NCI-H1092 (cell line): ENCODE measurements at regions not wholly inside any gene's neighbourhood (a gene's known extent, or its start where the extent isn't known, plus 50 kb on each side); places are given as distances from the start of the nearest gene placed in this dataset.
"Not testable (repeated sequence)": the region's sequence is repeated elsewhere in the genome, so short reads cannot be mapped to it uniquely, and the experiment has no call there.

Experiments used
- DNase-seq: peaks from one replicate; lab custom pipeline; 2025; lab: John Stamatoyannopoulos, UW

DNA sequence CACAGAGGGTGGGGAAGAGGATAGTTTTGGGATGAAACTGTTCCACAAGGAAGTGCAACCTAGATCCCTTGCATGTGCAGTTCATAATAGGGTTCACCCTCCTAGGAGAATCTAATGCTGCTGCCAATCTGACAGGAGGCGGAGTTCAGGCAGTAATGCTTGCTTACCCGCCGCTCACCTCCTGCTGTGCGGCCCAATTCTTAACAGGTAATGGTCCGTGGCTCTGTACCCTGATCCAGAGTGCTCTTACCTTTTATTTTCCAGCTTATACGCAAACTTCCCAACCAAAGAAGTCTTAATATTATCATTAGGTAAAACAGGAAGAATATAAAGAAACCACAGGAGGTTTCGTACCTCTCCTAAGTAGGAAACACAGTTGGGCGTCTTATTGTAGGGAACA, 82.7 kb upstream of the CD302 start:
- DNase-seq, result no peak

GRCh38 chr2:159879051-159879604, 81.1 kb upstream of the CD302 start:
- no peak for DNase-seq

DNA sequence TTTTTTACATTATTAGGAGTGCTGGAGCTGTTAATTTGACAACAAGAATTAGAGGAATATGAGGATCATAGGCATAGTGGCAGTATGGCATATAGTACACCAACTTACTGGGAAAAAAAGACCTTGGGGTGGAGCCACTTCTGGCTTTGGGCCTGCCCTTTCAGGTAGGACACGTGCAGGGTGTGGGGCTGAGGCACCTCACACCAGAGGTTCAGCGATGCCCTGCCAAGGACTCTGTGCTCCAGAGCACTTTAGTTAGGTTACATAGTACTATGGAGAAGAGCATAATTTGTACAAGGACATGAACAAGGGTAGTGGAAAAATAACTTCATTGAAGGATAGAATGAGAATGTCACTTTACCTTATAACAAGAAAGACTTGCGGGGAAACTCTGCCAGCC, 77.1 kb upstream of the CD302 start:
- DNase-seq, result no peak

DNA sequence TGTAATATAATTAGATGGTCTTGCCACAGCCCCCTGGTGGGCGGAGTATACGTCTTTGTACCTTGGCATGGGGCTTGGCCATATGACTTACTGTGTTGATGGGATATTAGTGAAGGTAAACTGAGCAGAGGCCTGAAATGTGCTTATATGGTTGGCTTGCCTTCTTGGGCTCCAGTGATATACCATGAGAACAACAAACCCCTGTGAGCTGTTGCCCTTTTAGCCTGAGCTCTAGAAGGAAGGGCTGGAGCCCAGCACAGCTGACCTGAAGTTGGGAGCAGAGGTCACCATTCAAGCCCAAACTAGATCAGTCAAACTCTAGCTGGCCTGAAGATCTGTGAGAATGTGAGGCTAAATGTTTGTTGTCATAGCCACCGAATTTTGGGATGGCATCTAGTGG, 75.2 kb upstream of the CD302 start:
- no peak for DNase-seq

DNA sequence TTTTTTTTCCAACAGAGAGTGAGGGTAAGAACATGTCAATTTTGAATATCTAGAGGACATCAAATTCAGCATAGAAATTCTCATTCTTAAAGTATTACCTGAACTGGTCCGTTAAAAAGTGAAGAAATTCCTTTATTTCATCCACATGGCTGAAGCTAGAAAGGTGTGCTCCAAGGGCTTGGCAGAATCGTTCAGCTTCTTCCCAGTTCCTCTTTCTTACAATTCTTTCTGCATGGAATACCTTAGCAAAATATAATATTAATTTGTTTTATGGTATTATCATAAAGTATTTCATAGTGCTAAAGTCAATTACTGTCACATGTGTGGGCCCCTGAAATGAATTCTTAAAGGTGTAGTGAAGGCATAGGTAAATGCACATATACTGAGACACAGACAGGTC, 74.3 kb upstream of the CD302 start:
- DNase-seq, result no peak

DNA sequence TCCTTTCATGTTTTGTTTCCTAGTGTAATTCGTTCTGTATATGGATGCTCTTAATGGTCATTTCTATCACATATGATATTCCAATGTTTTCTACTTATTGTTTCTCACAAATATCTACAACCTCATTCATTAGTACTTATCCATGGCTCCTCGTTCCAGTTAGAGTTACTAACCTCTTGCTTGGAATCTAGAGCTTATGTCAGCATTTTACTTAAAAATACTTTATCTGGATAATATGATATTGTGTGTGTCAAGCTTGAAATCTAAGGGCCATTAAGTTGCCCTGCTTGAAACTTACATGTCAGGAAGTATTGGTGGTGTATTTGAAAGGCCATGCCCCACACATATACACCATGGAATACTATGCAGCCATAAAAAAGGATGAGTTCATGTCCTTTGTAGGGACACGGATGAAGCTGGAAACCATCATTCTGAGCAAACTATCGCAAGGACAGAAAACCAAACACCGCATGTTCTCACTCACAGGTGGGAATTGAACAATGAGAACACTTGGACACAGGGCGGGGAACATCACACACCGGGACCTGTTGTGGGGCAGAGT, 70.7 kb upstream of the CD302 start:
- not testable (repeated sequence) for DNase-seq

DNA sequence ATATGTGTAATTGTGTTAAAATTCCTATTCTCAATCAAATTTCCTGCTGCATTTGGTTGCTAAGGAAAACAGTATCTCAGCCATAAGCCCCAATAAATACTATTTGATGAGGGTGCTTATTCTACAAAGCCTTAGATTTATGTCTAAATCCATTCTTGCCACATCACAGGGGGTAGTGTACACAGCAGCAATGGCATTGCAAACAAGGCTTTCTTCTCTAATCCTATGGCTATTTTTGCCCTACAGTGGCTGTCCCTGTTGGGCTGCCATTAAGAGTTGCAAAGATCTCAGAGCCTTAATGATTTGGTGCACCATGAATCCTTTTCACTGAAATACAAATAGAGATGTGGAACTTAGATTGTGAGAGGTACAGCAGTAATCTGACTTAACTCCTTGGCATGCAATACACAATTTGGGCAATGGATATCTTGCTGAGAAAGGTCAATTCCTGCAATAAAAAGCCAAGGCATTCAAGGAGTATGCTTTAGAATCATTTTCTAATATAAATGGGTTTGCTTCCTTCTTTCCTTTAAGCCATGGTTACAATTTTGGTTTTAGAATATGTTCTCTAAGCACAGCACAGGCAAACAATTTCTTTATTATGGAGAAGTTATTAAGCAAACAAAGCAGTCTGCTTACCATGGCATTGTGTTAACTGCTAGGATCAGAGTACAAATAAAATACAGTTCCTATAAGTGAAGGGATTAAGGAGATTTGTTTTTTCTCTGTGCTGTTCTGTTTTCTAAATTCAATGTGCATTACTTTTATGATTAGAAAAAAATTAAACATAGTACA, 69.8 kb upstream of the CD302 start:
- DNase-seq, result peak; percentile 20

DNA sequence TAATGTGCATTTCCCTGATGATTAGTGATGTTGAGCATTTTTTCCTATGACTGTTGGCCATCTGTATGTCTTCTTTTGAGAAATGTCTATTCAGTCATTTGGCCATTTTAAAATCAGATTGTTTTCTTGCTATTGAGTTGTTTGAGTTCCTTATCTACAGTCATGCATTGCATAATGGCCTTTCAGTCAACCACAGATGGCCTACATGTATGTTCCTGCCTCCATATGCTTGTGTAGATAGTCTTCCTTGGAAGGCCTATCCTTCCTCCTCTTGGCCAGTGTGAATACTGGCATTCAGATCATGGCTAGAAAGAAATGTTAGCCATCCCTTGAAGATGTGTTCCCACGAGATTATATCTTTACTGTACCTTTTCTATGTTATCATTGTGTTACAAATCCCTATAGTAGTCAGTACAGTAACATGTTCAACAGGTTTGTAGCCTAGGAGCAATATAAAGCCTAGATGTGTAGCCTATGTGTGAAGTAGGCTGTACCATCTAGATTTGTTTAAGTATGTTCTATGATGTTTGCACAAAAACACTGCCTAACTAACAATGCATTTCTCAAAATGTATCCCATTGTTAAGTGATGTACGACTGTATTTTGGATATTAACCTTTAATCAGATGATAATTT, 65.6 kb upstream of the CD302 start:
- DNase-seq, result no peak

DNA sequence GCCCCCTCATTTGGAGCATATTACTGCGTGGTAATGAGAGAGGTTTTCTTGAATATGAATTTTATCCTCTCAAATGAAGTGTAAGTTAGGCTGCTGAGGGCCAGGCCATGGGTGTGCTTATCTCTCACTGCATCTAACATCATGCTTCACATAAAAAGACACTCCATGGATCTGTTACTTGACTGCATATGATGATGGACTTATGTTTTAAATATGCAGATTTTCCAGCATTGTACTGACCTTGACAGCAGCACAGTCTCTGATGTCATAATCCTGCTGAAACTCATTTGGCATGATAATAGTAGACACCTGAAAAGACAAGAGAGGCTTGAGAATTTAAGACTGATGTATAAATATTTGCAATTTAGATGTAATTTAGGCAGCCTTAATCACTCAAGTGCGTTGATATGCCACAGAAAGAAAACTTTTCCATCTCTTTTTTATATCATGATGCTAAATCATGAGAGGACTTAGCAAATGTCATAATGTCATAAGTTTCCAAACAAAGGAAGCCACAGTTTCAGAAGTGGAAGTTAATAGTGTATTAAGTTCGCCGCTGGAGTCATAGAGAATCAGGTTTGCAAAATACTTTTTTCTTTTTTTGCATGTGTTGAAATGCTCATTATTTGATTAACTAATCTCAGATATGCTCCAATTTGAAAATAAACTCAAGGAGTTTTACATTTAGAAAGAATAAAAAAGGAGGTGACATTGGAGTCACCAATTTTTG, 62.7 kb upstream of the CD302 start:
- DNase-seq, result no peak

- DNase-seq, result no peak
Observed at GRCh38 chr2:159859583-159859982, 61.6 kb upstream of the CD302 start.

- DNase-seq, result no peak
Observed at GRCh38 chr2:159856760-159857159, 58.8 kb upstream of the CD302 start.

DNA sequence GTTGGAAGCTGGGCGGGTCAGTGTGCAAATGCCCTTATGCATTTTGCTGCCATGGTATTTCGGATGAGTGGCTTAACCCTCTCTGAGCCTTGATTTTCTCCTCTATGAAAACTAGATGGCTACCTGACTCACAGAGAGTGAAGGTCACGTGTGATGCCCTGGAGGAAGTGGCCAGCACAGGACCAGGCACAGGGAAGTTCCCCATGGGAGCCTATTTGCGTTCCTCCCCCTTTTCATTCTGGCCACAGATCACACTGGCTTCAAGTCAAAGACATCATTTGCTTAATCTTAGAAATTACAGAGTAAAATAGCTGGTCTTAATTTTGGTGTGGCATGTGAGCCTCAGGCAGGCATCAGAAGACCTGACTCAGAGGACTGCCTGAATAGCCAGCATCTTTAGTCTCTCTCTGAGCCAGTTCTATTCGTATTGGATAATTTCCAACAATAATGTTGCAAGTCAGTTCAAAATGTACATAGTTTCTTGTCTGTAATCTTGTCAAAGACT, 57.6 kb upstream of the CD302 start:
- no peak for DNase-seq

DNA sequence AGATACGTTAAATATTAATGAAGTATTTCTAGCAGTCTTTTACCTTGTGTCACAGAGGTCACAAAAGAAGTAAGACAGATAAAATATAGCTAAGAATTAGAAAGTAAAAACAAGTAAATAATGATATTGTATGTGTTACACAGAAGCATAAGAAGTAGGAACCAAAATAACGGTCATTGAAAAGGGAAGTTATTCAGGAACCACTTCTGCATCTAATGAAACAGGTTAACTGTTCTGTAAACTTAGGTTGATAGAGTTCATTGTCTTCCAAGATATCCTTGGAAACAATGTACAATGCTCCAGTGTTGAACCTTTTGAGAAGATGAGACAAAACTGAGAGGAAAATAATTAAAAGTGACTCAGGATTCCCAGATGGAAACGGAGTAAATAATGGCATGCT, 57.1 kb upstream of the CD302 start:
- DNase-seq, result no peak

DNA sequence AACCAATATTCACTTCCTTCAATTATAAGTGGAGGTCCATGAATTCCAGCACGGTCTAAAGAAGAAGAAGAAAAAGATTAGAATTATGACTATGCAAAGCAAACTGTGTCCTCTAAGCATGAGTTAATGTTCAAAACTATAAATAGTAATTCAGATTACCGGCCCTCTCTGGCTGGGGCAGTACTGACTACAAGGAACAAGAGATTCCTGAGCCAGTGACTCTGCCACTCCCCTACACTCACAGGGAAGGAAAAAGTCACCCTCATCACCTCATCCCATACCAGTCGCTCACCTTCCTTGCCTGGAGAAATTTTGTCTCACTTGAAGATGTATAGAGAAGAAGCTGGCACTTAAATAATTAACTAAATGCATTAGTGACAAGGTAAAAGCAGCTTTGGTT, 56.5 kb upstream of the CD302 start:
- DNase-seq, result no peak

- no peak for DNase-seq
Observed at GRCh38 chr2:159853101-159853500, 55.1 kb upstream of the CD302 start.

DNA sequence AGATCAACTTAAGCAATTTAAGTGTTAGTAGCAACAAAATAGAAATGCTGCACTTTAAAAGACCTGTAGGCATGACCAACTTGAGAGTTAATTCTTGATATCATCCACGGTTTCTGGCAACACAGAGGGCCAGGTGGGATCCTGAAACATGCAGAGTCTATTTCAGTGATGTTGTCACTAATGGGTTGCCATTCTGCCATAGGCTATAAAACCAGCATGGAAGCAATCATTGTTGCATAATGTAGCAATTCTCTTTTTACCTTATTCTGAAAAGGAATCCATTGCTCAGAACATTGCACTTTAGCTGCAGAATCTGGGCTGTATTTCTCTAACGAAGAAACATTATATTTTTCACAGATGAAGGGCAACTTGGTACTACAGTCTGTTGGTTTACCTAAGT, 53.9 kb upstream of the CD302 start:
- DNase-seq, result no peak

- DNase-seq, result no peak
Observed at GRCh38 chr2:159850789-159851188, 52.8 kb upstream of the CD302 start.

GRCh38 chr2:159849160-159849813, 51.3 kb upstream of the CD302 start:
- DNase-seq, result no peak
